HEK293 (cell line): ENCODE measurements at regions not wholly inside any gene's neighbourhood (a gene's known extent, or its start where the extent isn't known, plus 50 kb on each side); places are given as distances from the start of the nearest gene placed in this dataset.

Experiments used
- CTCF ChIA-PET: fragments of 350-600 bp; formaldehyde crosslinking; extraction: SDS; loops from one replicate; lab custom pipeline; 2021; ENCODE audit warnings: antibody characterized with exemption; lab: Yijun Ruan, JAX
- POLR2A ChIA-PET: fragments of 300-600 bp; formaldehyde crosslinking; extraction: SDS; loops from one replicate; lab custom pipeline; 2020; ENCODE audit warnings: antibody characterized with exemption, inconsistent platforms; lab: Yijun Ruan, JAX
- H3K27ac ChIP-seq: fragments of 200-500 bp; sonication (Bioruptor generic); 2 replicates; pipeline ENCODE4 v1.5.1; 2014; ENCODE audit warnings: low read depth, low read length, control low read depth, inconsistent platforms; ENCODE audit errors: extremely low read depth
- H3K36me3 ChIP-seq, 2 experiments: fragments of 200-500 bp in 1 of 2; sonication (Bioruptor generic) in 1 of 2; 1 replicate in 1 of 2; 2 replicates in 1 of 2; pipeline ENCODE4 v1.5.1; 2014 to 2017; ENCODE audit warnings: inconsistent platforms in 2 of 2, low read length in 2 of 2; ENCODE audit not compliant: control insufficient read depth in 2 of 2, insufficient read depth in 1 of 2
- H3K4me1 ChIP-seq: fragments of 200-500 bp; sonication (Bioruptor generic); 2 replicates; pipeline ENCODE4 v1.5.1; 2014; ENCODE audit warnings: mild to moderate bottlenecking, low read length, inconsistent platforms; ENCODE audit not compliant: control insufficient read depth, insufficient read depth
- H3K4me3 ChIP-seq: 2 replicates; pipeline ENCODE4 v1.5.1; 2011; ENCODE audit warnings: low read depth, mild to moderate bottlenecking, control low read depth, low read length, moderate library complexity
- H3K9me3 ChIP-seq: fragments of 200-500 bp; sonication (Bioruptor generic); 2 replicates; pipeline ENCODE4 v1.5.1; 2014; ENCODE audit warnings: low read depth, low read length, inconsistent platforms; ENCODE audit not compliant: control insufficient read depth, insufficient read depth
- HOXA7 ChIP-seq: sonication (generic); formaldehyde crosslinking; IDR thresholded peaks from 2 replicates; pipeline ENCODE4 v1.8.1; 2022; ENCODE audit warnings: missing genetic modification reagents, borderline replicate concordance
- OVOL3 ChIP-seq: fragments of 450-650 bp; formaldehyde crosslinking; IDR thresholded peaks from 2 replicates; pipeline ENCODE4 v1.5.1; 2016; ENCODE audit warnings: missing biosample characterization, missing genetic modification characterization
- PATZ1 ChIP-seq: fragments of 450-650 bp; formaldehyde crosslinking; IDR thresholded peaks from 2 replicates; pipeline ENCODE4 v1.5.1; 2016; ENCODE audit warnings: missing biosample characterization, missing genetic modification characterization
- SCRT2 ChIP-seq: fragments of 450-650 bp; formaldehyde crosslinking; IDR thresholded peaks from 2 replicates; pipeline ENCODE4 v1.5.1; 2016; ENCODE audit warnings: missing biosample characterization, missing genetic modification characterization
- YY1 ChIP-seq: fragments of 450-650 bp; formaldehyde crosslinking; IDR thresholded peaks from 2 replicates; pipeline ENCODE4 v1.5.1; 2018; ENCODE audit warnings: missing biosample characterization, missing genetic modification characterization
- YY2 ChIP-seq: fragments of 450-650 bp; formaldehyde crosslinking; IDR thresholded peaks from 2 replicates; pipeline ENCODE4 v1.5.1; 2016; ENCODE audit warnings: missing biosample characterization, missing genetic modification characterization
- ZBTB20 ChIP-seq: fragments of 450-650 bp; formaldehyde crosslinking; IDR thresholded peaks from 2 replicates; pipeline ENCODE4 v1.5.1; 2016; ENCODE audit warnings: missing biosample characterization, missing genetic modification characterization
- ZBTB49 ChIP-seq: fragments of 450-650 bp; formaldehyde crosslinking; IDR thresholded peaks from 2 replicates; pipeline ENCODE4 v1.5.1; 2016; ENCODE audit warnings: missing biosample characterization, missing genetic modification characterization, low read depth
- ZBTB8A ChIP-seq: fragments of 450-650 bp; formaldehyde crosslinking; IDR thresholded peaks from 2 replicates; pipeline ENCODE4 v1.5.1; 2016; ENCODE audit warnings: missing biosample characterization, missing genetic modification characterization
- ZIC2 ChIP-seq: fragments of 450-650 bp; formaldehyde crosslinking; IDR thresholded peaks from 2 replicates; pipeline ENCODE4 v1.5.1; 2016; ENCODE audit warnings: missing biosample characterization, missing genetic modification characterization
- ZNF280C ChIP-seq: fragments of 450-650 bp; formaldehyde crosslinking; IDR thresholded peaks from 2 replicates; pipeline ENCODE4 v1.5.1; 2016; ENCODE audit warnings: missing biosample characterization, missing genetic modification characterization
- ZNF292 ChIP-seq: fragments of 450-650 bp; formaldehyde crosslinking; IDR thresholded peaks from 2 replicates; pipeline ENCODE4 v1.5.1; 2016; ENCODE audit warnings: low read depth, missing biosample characterization, missing genetic modification characterization, borderline replicate concordance
- ZNF302 ChIP-seq: fragments of 450-650 bp; formaldehyde crosslinking; IDR thresholded peaks from 2 replicates; pipeline ENCODE4 v1.5.1; 2016; ENCODE audit warnings: missing biosample characterization, missing genetic modification characterization, low read depth
- ZNF37A ChIP-seq: fragments of 450-650 bp; IDR thresholded peaks from 2 replicates; pipeline ENCODE4 v1.5.1; 2018; ENCODE audit warnings: missing biosample characterization, missing genetic modification characterization
- ZNF404 ChIP-seq: fragments of 450-650 bp; formaldehyde crosslinking; IDR thresholded peaks from 2 replicates; pipeline ENCODE4 v1.5.1; 2017; ENCODE audit warnings: missing biosample characterization, missing genetic modification characterization
- ZNF548 ChIP-seq: fragments of 450-650 bp; formaldehyde crosslinking; IDR thresholded peaks from 2 replicates; pipeline ENCODE4 v1.5.1; 2016; ENCODE audit warnings: missing biosample characterization, missing genetic modification characterization
- ZNF549 ChIP-seq: fragments of 450-650 bp; IDR thresholded peaks from 2 replicates; pipeline ENCODE4 v1.5.1; 2018; ENCODE audit warnings: missing biosample characterization, missing genetic modification characterization, mild to moderate bottlenecking, inconsistent platforms, moderate library complexity
- ZNF585B ChIP-seq: fragments of 450-650 bp; formaldehyde crosslinking; IDR thresholded peaks from 2 replicates; pipeline ENCODE4 v1.5.1; 2016; ENCODE audit warnings: missing biosample characterization, missing genetic modification characterization
- ZNF610 ChIP-seq: fragments of 450-650 bp; formaldehyde crosslinking; IDR thresholded peaks from 2 replicates; pipeline ENCODE4 v1.5.1; 2016; ENCODE audit warnings: missing biosample characterization, missing genetic modification characterization, borderline replicate concordance
- ZNF626 ChIP-seq: fragments of 450-650 bp; sonication (Bioruptor Pico); formaldehyde crosslinking; IDR thresholded peaks from 2 replicates; pipeline ENCODE4 v1.5.1; 2018; ENCODE audit warnings: missing biosample characterization, missing genetic modification characterization, inconsistent platforms
- ZNF660 ChIP-seq: fragments of 450-650 bp; IDR thresholded peaks from 2 replicates; pipeline ENCODE4 v1.5.1; 2018; ENCODE audit warnings: missing biosample characterization, mild to moderate bottlenecking, missing genetic modification characterization
- ZNF837 ChIP-seq: fragments of 450-650 bp; formaldehyde crosslinking; IDR thresholded peaks from 2 replicates; pipeline ENCODE4 v1.5.1; 2016; ENCODE audit warnings: missing biosample characterization, missing genetic modification characterization

- no peak for TF ChIP-seq ZNF280C (tag by site-specific recombination)
- no peak for TF ChIP-seq YY2
- no peak for TF ChIP-seq ZNF292 (tag by site-specific recombination)
- no peak for TF ChIP-seq ZNF626 (tag by site-specific recombination)
- no peak for TF ChIP-seq ZNF610 (tag by site-specific recombination)
- no peak for TF ChIP-seq ZNF837
- no peak for TF ChIP-seq ZNF404
- TF ChIP-seq PATZ1 (tag by site-specific recombination), result no peak
- TF ChIP-seq, all 188 proteins: peak for 0
Observed at GRCh38 chr3:26292780-26293179, 329.8 kb upstream of the LRRC3B start (continued).

GRCh38 chr3:26293329-26293844, 329.2 kb upstream of the LRRC3B start:
- Histone ChIP-seq H3K27ac (no peak overlapping the region), H3K4me3 (no peak overlapping the region), H3K4me1 (no peaks in the 10 kb centered on the region), H3K36me3 (no peaks in the 10 kb centered on the region), H3K9me3 (no peaks in the 10 kb centered on the region)
- ChIA-PET CTCF (interaction anchor here (0.7 kb wide), 1 partner anchor 428 kb away, joined by 3 read pairs; no protein-coding TSS in a partner anchor), POLR2A (no interaction called here)
- TF ChIP-seq ZBTB8A (tag by site-specific recombination) (no peak), OVOL3 (no peak), ZBTB20 (tag by site-specific recombination) (no peak), ZNF660 (no peak), ZIC2 (tag by site-specific recombination) (no peak), ZNF302 (tag by site-specific recombination) (no peak), YY1 (tag by site-specific recombination) (no peak), ZNF37A (tag by site-specific recombination) (no peak), PATZ1 (tag by site-specific recombination) (no peak), ZNF585B (tag by site-specific recombination) (no peak), HOXA7 (no peak), ZNF548 (tag by site-specific recombination) (no peak), ZBTB49 (tag by site-specific recombination) (no peak), ZNF549 (no peak), SCRT2 (no peak)
